C4-2B (cell line): ENCODE measurements at regions not wholly inside any gene's neighbourhood (a gene's known extent, or its start where the extent isn't known, plus 50 kb on each side); places are given as distances from the start of the nearest gene placed in this dataset.

ENCODE experiments used
- ZFX ChIP-seq: fragments of 450-650 bp; IDR thresholded peaks from 2 replicates; pipeline ENCODE4 v1.6.1; 2017
- TF ChIP-seq, protein P1 (sequence below): fragments of 450-650 bp; conservative IDR thresholded peaks from 2 replicates; pipeline ENCODE4 v1.5.1; 2017; ENCODE audit warnings: mild to moderate bottlenecking

DNA sequence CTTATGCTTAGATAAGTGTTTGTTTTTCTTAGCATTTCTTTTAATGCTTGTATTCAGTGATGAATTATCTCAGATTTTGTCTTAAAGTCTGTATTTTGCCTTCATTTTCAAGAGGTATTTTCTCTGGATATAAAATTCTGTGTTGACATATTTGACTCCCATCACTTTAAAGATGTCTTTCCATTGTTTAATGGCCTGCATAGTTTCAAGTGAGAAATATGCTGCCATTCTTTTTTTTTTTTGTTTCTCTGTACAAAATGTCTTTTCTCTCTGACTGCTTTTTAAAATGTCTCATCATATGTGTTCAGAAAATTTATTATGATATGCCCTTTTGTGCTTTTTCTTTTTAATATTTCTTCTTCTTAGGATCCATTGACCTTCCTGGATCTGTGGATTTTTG is 578.0 kb upstream of the NOX3 start:
- TF ChIP-seq, protein P1, sequence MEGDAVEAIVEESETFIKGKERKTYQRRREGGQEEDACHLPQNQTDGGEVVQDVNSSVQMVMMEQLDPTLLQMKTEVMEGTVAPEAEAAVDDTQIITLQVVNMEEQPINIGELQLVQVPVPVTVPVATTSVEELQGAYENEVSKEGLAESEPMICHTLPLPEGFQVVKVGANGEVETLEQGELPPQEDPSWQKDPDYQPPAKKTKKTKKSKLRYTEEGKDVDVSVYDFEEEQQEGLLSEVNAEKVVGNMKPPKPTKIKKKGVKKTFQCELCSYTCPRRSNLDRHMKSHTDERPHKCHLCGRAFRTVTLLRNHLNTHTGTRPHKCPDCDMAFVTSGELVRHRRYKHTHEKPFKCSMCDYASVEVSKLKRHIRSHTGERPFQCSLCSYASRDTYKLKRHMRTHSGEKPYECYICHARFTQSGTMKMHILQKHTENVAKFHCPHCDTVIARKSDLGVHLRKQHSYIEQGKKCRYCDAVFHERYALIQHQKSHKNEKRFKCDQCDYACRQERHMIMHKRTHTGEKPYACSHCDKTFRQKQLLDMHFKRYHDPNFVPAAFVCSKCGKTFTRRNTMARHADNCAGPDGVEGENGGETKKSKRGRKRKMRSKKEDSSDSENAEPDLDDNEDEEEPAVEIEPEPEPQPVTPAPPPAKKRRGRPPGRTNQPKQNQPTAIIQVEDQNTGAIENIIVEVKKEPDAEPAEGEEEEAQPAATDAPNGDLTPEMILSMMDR, result no peak
- no peak for TF ChIP-seq ZFX
